ENCODE measurements at regions not wholly inside any gene's neighbourhood (a gene's known extent, or its start where the extent isn't known, plus 50 kb on each side); places are given as distances from the start of the nearest gene placed in this dataset.
"Not testable (repeated sequence)": the region's sequence is repeated elsewhere in the genome, so short reads cannot be mapped to it uniquely, and the experiment has no call there.

GRCh38 chr5:87588316-87588715, 175.6 kb upstream of the CCNH start:
- DNase-seq: no peak

- not testable (repeated sequence) for DNase-seq
Observed at GRCh38 chr5:87583704-87584103, 171.0 kb upstream of the CCNH start.

DNA sequence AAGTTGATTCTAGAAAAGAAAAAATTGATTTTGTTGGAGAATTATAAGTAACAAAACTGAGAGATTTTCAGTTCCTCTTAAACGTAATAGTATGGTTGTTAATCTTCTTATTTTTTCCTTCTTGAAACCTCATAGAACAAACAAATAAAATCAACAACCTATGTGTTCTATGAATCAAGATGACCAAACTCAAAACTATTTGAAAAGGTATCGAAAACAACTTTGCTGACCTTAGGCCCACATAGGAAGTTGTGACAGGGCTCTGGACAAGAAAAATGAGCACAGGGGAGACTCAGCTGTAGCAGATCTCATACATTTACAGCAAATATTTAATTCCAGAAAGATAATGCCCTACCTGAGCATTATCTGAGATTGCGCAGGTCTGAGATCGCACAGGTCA, 169.4 kb upstream of the CCNH start:
- no peak for DNase-seq

DNA sequence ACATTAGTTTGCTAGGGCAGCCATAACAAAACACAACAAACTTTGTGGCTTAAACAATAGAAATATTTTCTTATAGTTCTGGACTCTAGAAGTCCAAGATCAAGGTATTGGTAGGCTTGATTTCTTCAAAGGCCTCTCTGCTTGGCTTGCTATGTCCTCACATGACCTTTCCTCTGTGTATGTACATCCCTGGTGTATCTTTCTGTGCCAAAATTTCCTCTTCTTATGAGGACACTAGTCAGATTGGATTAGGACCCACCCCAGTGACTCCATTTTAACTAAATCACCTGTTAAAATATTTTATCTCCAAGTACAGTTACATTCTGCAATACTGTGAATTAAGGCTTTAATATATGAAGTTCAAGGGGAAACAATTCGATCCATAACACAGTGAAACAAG, 168.9 kb upstream of the CCNH start:
- DNase-seq: no peak

DNA sequence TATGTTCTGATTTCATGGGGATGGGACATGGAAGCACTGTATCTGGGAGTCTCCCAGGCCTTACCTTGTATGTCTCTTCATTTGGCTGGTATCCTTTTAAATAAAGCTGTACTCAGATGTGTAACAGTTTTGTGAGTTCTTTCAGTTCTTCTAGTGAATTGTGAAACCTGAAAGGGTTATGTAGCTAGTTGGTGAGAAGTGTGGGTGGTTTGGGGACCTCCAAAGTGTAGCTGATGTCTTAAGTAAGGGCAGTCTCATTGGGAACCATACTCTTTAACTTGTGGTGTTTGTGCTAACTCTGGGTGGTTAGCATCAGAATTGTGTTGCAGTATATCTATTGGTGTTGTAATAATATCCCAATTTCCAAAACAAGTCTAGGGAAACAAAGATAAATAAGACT, 166.9 kb upstream of the CCNH start:
- DNase-seq: no peak

DNA sequence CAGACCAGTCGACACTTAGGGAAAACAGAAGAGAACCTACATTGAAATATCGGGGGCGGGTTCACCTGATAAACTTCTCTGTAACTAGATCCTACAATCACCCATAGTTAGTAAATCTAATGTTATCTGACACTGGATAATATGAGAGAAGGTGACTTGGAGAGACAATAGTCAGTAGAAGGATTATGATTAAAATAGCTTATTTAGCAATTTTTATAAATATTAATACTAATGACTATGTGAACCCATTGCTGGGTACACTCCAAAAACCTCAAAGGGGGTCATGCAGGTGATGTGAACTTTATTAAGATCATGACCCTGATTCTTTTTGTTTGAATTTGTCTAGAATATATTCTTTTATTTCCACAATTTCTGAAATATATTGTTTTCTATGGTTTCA, 164.1 kb upstream of the CCNH start:
- DNase-seq: no peak

DNA sequence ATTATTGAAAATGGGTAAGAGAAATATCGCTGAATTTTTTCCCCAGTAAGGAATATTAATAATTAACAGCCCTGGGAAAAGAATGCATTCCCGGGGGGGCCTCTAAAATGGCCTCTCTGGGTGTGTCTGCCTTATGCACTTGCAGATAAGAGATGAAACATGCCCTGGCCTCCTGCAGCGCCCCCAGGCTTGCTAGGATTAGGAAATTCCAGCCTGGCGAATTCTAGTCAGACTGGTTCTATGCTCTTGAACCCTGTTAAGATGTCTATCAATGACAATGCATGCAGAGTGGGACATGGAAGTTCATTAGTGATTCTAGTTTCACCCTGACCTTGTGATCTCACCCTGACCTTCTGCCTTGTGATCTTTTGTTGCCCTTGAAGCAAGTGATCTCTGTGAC, 163.6 kb upstream of the CCNH start:
- not testable (repeated sequence) for DNase-seq

DNA sequence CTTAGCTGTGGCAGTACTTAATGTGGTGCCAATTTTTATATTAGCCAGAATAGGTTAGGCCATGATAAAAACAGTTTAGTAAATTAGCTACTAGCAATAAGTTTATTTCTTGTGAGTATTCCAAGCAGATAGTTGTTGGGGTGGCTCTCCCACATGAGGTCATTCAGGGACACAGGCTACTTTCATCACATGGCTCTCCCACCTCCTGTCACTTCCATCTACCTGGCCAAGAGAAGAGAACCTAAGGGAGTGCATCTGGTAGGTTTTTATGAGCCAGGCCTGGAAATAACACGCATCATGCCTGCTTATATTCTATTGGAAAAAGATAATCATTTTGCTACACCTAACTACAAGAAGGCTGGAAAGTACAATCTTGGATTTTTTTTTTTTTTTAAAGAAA, 161.4 kb upstream of the CCNH start:
- no peak for DNase-seq

DNA sequence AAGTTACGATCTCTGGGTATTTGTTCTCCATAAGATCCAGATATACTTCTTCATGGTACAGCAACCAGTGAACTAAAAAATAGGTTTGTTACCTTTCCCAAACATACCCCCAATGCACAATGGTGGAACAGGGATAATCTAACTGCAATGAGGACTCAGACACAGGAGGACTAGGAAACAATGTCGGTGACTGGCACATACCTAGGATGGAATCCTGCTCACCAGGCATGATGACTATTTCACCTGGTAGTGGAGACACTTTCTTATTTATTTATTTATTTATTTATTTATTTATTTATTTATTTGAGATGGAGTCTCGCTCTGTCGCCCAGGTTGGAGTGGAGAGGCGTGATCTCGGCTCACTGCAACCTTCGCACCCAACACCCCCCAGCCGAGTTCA, 159.9 kb upstream of the CCNH start:
- no peak for DNase-seq

- DNase-seq: no peak
Observed at GRCh38 chr5:87572090-87572489, 159.4 kb upstream of the CCNH start.

DNA sequence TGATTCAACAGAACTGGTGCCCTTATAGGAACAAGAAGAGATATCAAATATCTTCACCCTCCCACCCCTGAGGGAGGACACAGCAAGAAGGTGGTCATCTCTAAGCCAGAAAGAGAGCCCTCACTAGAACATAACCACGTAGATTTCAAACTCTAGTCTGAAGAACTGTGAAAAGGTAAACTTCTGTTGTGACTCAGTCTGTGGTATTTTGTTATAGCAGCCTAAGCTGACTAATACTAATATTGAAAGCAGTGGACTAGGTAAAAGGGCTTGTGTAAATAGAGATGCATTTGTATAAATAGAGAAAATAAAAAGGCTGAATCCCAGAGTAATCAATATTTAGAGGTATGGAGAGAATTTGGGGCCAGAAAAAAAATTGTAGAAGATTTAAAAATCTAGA, 157.6 kb upstream of the CCNH start:
- DNase-seq: no peak

- no peak for DNase-seq
Observed at GRCh38 chr5:87562068-87562467, 149.3 kb upstream of the CCNH start.

- DNase-seq: no peak
Observed at GRCh38 chr5:87560528-87560927, 147.8 kb upstream of the CCNH start.

- no peak for DNase-seq
Observed at GRCh38 chr5:87551911-87552310, 139.2 kb upstream of the CCNH start.

DNA sequence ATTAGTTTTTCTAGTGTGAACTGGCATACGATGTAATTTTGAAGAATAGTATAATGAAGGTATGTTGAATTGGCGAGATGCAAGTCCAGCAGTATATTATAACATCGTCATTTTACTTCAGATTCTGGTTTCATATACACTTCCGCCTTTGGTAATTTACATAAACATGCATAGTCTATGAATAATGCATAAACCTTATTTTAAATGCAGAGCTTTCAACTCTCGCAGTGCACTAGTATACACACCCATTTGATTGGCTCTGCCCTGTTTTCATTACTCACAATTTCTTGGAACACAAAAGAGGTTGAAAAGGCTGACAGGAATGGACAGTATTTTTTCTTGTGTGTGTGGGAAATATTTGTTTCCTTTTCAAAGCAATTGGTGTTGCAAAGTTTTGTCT, 128.9 kb upstream of the CCNH start:
- no peak for DNase-seq

DNA sequence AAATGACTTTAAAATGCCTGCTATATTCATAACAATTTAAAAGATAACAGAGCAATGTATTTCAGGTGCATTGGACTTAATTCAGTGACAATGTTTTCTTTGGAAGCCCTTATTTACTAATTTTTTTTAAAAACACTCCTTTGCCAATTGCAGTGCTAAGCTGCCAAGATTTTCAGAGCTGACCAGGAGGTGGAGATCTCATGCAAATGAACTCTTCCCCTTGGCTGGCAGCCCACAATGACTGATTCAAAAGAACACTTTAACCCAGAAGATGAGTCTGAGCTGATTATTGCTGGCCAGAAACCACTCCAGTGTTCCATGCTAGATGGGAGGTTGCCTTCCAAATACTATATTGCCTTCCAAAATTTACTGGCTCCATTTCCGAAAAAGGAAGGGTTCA, 128.3 kb upstream of the CCNH start:
- DNase-seq: no peak

DNA sequence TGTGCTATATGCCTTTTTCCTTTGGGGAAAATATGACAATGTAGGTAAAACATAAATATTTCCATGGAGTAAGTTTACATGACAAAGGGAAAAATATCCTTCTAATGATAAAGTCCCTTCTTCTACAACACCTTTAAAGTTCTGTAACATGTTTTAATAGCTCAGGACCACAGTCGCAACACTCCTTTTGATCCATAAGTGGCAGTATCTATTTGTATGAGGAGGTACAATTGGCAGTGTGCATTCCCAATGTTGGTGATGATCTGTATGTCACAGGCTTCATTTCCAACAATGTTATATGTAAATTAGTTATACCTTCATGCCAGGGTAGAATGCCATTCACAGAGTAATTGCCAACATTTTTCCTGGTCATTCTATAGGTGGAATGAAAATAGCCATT, 127.1 kb upstream of the CCNH start:
- DNase-seq: no peak

- no peak for DNase-seq
Observed at GRCh38 chr5:87536365-87536764, 123.6 kb upstream of the CCNH start.

DNA sequence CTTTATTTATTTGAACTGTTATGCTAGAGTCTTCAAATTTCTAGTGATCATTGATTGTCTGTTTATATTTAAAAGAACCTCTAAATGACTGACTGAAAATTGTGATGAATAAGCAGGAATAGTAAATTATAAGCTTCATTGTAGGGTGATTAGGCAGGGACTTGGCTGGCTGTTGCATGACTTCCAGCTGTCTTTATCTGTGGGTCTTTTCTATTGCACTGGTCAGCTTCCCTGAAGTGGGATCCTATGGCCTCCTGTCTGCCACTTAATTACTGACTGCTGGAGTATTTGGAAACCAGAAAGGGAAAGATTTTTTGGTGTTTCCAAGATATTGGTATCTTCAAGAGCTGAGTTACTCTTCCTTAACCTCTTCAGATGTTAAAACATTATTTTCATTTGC, 123.0 kb upstream of the CCNH start:
- no peak for DNase-seq

DNA sequence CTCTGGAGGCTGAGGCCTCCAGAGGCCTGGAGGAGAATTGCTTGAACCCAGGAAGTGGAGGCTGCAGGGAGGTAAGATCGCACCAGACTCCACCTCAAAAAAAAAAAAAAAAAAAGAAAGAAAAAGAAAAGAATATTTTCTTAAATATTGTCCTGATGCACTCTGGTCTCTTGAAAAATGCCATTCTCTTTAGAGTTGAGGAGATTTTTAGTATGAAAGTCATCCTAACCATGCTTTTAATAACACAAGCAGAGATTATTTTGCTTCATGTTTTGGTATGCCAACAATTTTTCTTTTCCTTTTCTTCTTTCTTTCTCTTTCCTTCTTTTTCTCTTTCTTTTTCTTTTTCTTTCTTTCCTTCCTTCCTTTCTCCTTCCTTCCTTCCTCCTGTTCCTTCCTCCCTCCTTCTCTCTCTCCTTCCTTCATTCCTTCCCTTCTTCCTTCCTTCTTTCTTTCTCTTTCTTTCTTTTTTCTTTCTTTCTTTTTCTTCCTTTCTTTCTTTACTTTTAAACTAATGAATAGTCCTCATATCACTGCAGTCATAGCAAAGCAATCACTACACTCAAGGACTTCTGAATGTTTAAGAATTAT, 116.9 kb upstream of the CCNH start:
- DNase-seq: no peak

- no peak for DNase-seq
Observed at GRCh38 chr5:87526131-87526530, 113.4 kb upstream of the CCNH start.

- no peak for DNase-seq
Observed at GRCh38 chr5:87524217-87524616, 111.5 kb upstream of the CCNH start.

DNA sequence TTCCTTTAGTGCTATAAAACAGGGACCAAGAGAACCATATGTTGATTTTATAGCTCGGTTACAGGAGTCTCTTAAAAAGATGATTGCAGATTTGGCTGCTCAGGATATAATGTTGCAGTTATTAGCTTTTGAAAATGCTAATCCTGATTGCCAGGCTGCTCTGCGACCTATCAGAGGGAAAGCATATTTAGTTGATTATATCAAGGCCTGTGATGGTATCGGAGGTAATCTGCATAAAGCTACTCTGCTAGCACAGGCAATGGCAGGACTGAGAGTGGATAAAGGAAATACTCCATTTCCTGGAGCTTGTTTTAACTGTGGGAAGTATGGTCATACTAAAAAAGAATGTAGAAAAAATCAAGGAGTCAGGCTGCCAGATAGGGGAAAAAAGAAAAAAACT, 99.0 kb upstream of the CCNH start:
- DNase-seq: not testable (repeated sequence)

DNA sequence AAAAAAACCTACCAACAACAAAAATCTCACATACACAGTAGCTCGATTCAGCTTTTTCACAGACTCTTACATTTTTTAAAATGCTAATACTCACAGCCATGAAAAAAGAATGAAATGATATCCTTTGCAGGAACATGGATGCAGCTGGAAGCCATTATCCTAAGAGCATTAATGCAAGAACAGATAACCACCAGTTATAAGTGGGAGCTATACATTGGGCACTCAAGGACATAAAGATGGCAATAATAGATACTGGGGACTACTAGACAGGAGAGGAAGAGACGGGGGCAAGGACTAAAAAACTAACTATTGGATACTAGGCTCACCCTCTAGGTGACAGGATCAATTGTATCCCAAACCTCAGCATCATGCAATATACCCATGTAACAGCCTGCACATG, 90.3 kb upstream of the CCNH start:
- DNase-seq: no peak

- no peak for DNase-seq
Observed at GRCh38 chr5:87499478-87500410, 87.0 kb upstream of the CCNH start.

Data from effector CD8-positive, alpha-beta T cell (primary cell).